HCT116 (cell line): ENCODE measurements at regions not wholly inside any gene's neighbourhood (a gene's known extent, or its start where the extent isn't known, plus 50 kb on each side); places are given as distances from the start of the nearest gene placed in this dataset.

Source experiments
- ATAC-seq: fragments of 200-7000 bp; cut with Tn5 transposase; 2 replicates; pipeline ENCODE4 v1.9.1; 2020; ENCODE audit warnings: mild to moderate bottlenecking, moderate library complexity
- BruUV-seq: library from RNA; stranded (reverse); fragments of 400-500 nt; replicated peaks from 2 replicates; lab custom pipeline; 2021; lab: Mats Ljungman, UMichigan
- CTCF ChIA-PET: fragments of 300-600 bp; sonication (Branson Sonifier 250); formaldehyde crosslinking; loops from one replicate; lab custom pipeline; 2021; ENCODE audit warnings: antibody characterized with exemption; lab: Charles Lee
- POLR2A ChIA-PET: fragments of 300-600, 350-600 bp; sonication (Branson Sonifier 250); formaldehyde crosslinking; loops from one replicate; lab custom pipeline; 2021; ENCODE audit warnings: antibody characterized with exemption; lab: Charles Lee
- RAD21 ChIA-PET, 2 experiments: fragments of 300-600 bp; sonication (Branson Sonifier 250); formaldehyde crosslinking; loops; one replicate each; lab custom pipeline; 2023; ENCODE audit warnings: low total read pairs in 2 of 2; ENCODE audit not compliant: uncharacterized antibody in 2 of 2, unreplicated experiment in 2 of 2, low non-redundant PET in 1 of 2; lab: Charles Lee
- DNase-seq: peaks from one replicate; pipeline ENCODE4 v3.0.0-alpha.2; 2010; ENCODE audit warnings: low read depth, low spot score
- H2AFZ ChIP-seq: fragments of 200-600 bp; shearing (Covaris generic), sonication (generic); 2 replicates; pipeline ENCODE4 v1.6.1; 2017; ENCODE audit warnings: low read depth, mixed run types, mixed read lengths, antibody characterized with exemption, low read length; ENCODE audit not compliant: poor library complexity, severe bottlenecking
- H3K27ac ChIP-seq: 2 replicates; pipeline ENCODE4 v1.5.1; 2012; ENCODE audit warnings: low read depth, low read length
- H3K27me3 ChIP-seq: fragments of 200-600 bp; sonication (generic); 2 replicates; pipeline ENCODE4 v1.6.1; 2016; ENCODE audit warnings: mixed run types, low read length, mixed read lengths; ENCODE audit not compliant: insufficient read depth
- H3K36me3 ChIP-seq, 2 experiments: fragments of 200-500 bp in 1 of 2; fragments of 200-600 bp in 1 of 2; sonication (Bioruptor generic) in 1 of 2; sonication (generic) in 1 of 2; 2 replicates each; pipeline versions ENCODE4 v1.5.1 to v1.6.1; 2014 to 2016; ENCODE audit warnings: low read length in 2 of 2, inconsistent platforms in 1 of 2, mixed read lengths in 1 of 2, mixed run types in 1 of 2; ENCODE audit not compliant: insufficient read depth in 2 of 2, control insufficient read depth in 1 of 2
- H3K4me1 ChIP-seq, 2 experiments: fragments of 200-600 bp in 1 of 2; sonication (generic) in 1 of 2; 2 replicates each; pipeline versions ENCODE4 v1.5.1 to v1.6.1; 2012 to 2017; ENCODE audit warnings: low read length in 2 of 2, inconsistent platforms in 1 of 2, mild to moderate bottlenecking in 1 of 2, mixed read lengths in 1 of 2, mixed run types in 1 of 2, moderate library complexity in 1 of 2; ENCODE audit not compliant: insufficient read depth in 2 of 2, control insufficient read depth in 1 of 2
- H3K4me2 ChIP-seq: fragments of 200-600 bp; sonication (generic); 2 replicates; pipeline ENCODE4 v1.6.1; 2017; ENCODE audit warnings: mixed run types, low read length, mixed read lengths
- H3K4me3 ChIP-seq, 2 experiments: fragments of 200-600 bp in 1 of 2; sonication (generic) in 1 of 2; replicated peaks in 1 of 2; 2 replicates each; pipeline ENCODE4 v1.5.1; 2011 to 2016; ENCODE audit warnings: low read length in 2 of 2, control low read depth in 1 of 2, low read depth in 1 of 2, mild to moderate bottlenecking in 1 of 2, mixed read lengths in 1 of 2, mixed run types in 1 of 2
- H3K79me2 ChIP-seq: fragments of 200-600 bp; sonication (generic); 2 replicates; pipeline ENCODE4 v1.6.1; 2017; ENCODE audit warnings: mild to moderate bottlenecking, mixed run types, low read length, moderate library complexity, mixed read lengths; ENCODE audit not compliant: insufficient read depth
- H3K9ac ChIP-seq: fragments of 200-600 bp; sonication (generic); 2 replicates; pipeline ENCODE4 v1.6.1; 2016; ENCODE audit warnings: low read length, mixed read lengths
- H3K9me2 ChIP-seq: fragments of 200-600 bp; sonication (generic), shearing (Covaris generic); 2 replicates; pipeline ENCODE4 v1.6.1; 2017; ENCODE audit warnings: mixed run types, mild to moderate bottlenecking, moderate library complexity; ENCODE audit not compliant: insufficient read depth
- H3K9me3 ChIP-seq, 2 experiments: fragments of 200-500 bp in 1 of 2; fragments of 200-600 bp in 1 of 2; sonication (Bioruptor generic) in 1 of 2; sonication (generic) in 1 of 2; 2 replicates each; pipeline ENCODE4 v1.6.1; 2014 to 2017; ENCODE audit warnings: low read length in 2 of 2, mixed read lengths in 2 of 2, inconsistent platforms in 1 of 2, low read depth in 1 of 2, mild to moderate bottlenecking in 1 of 2, mixed run types in 1 of 2, moderate library complexity in 1 of 2; ENCODE audit not compliant: control insufficient read depth in 1 of 2, insufficient read depth in 1 of 2
- H4K20me1 ChIP-seq: fragments of 200-600 bp; sonication (generic), shearing (Covaris generic); 2 replicates; pipeline ENCODE4 v1.6.1; 2017; ENCODE audit warnings: mixed run types, mild to moderate bottlenecking, moderate library complexity; ENCODE audit not compliant: insufficient read depth
- ATF3 ChIP-seq: IDR thresholded peaks from 2 replicates; pipeline ENCODE4 v1.6.1; 2012
- CBX3 ChIP-seq: IDR thresholded peaks from 2 replicates; pipeline ENCODE4 v1.6.1; 2012; ENCODE audit warnings: low read depth
- CEBPB ChIP-seq: IDR thresholded peaks from 2 replicates; pipeline ENCODE4 v1.6.1; 2012; ENCODE audit warnings: low read depth
- CTCF ChIP-seq, 3 experiments: fragments of 200-600 bp in 1 of 3; sonication (generic) in 1 of 3; IDR thresholded peaks in 2 of 3; conservative IDR thresholded peaks in 1 of 3; 2 replicates each; pipeline ENCODE4 v1.5.1; 2012 to 2017; ENCODE audit warnings: low read depth in 2 of 3, low read length in 2 of 3, antibody characterized with exemption in 1 of 3, borderline replicate concordance in 1 of 3, control low read depth in 1 of 3, mild to moderate bottlenecking in 1 of 3, mixed read lengths in 1 of 3, mixed run types in 1 of 3, moderate library complexity in 1 of 3; ENCODE audit not compliant: insufficient read depth in 1 of 3
- EGR1 ChIP-seq: IDR thresholded peaks from 2 replicates; pipeline ENCODE4 v1.6.1; 2012; ENCODE audit warnings: low read depth
- ELF1 ChIP-seq: IDR thresholded peaks from 2 replicates; pipeline ENCODE4 v1.6.1; 2012; ENCODE audit warnings: low read depth, borderline replicate concordance
- FOSL1 ChIP-seq: IDR thresholded peaks from 2 replicates; pipeline ENCODE4 v1.6.1; 2012; ENCODE audit warnings: low read depth
- JUND ChIP-seq: IDR thresholded peaks from 2 replicates; pipeline ENCODE4 v1.6.1; 2012
- MAX ChIP-seq: IDR thresholded peaks from 2 replicates; pipeline ENCODE4 v1.6.1; 2012
- POLR2A ChIP-seq: IDR thresholded peaks from 2 replicates; pipeline ENCODE4 v1.7.0; 2011; ENCODE audit warnings: borderline replicate concordance; ENCODE audit not compliant: insufficient read depth, insufficient read length; ENCODE audit errors: extremely low read depth
- POLR2AphosphoS5 ChIP-seq: IDR thresholded peaks from 2 replicates; pipeline ENCODE4 v1.6.1; 2011; ENCODE audit warnings: mild to moderate bottlenecking, low read depth, low read length, moderate library complexity
- SRF ChIP-seq: IDR thresholded peaks from 2 replicates; pipeline ENCODE4 v1.6.1; 2012; ENCODE audit warnings: low read depth
- YY1 ChIP-seq: IDR thresholded peaks from 2 replicates; pipeline ENCODE4 v1.6.1; 2011; ENCODE audit warnings: low read length, low read depth, moderate library complexity, mild to moderate bottlenecking; ENCODE audit not compliant: insufficient replicate concordance; ENCODE audit errors: extremely low read depth
- ZFX ChIP-seq: fragments of 450-650 bp; IDR thresholded peaks from 2 replicates; pipeline ENCODE4 v1.6.1; 2017
- ZNF274 ChIP-seq: fragments of 200-500 bp; sonication (Bioruptor generic); IDR thresholded peaks from 2 replicates; pipeline ENCODE4 v1.6.1; 2014; ENCODE audit warnings: mild to moderate bottlenecking, low read depth, low read length, inconsistent platforms
- intact Hi-C: fragments of 100-400 bp; cut with micrococcal nuclease; formaldehyde crosslinking; loops from 2 replicates; pipeline ENCODE4 v1.10.0; 2022

- H3K79me2 ChIP-seq, result no peaks in the 10 kb centered on the region
- H3K9me2 ChIP-seq, result no peaks in the 10 kb centered on the region
- H3K9me3 ChIP-seq, result peaks cover 4 to 5% of the 10 kb centered on the region in 2 experiments; a peak in 3 of 4 replicates
- RAD21 ChIA-PET, result no interaction called here
- H3K27ac ChIP-seq, result no peak overlapping the region
- no peak overlapping the region for H3K9ac ChIP-seq
- H3K4me2 ChIP-seq, result no peak overlapping the region
- no peaks in the 10 kb centered on the region for H3K4me1 ChIP-seq
- H3K27me3 ChIP-seq, result no peaks in the 10 kb centered on the region
- no peak for TF ChIP-seq CBX3
- TF ChIP-seq JUND, result no peak
- no peak for TF ChIP-seq MAX
- no peak for TF ChIP-seq CEBPB
- no peak for TF ChIP-seq CTCF (IDR thresholded peaks at IDR 0.05 in 2 of 3, conservative IDR thresholded peaks at IDR 0.05 in 1 of 3; ENCODE audit: borderline replicate concordance in 1 of 3, insufficient read depth in 1 of 3, low read depth in 2 of 3, low read length in 2 of 3)
- no peak for TF ChIP-seq ATF3
- TF ChIP-seq ZFX, result no peak
- no peak for TF ChIP-seq EGR1
- TF ChIP-seq POLR2A, result no peak
- TF ChIP-seq POLR2AphosphoS5, result no peak
- TF ChIP-seq ELF1, result no peak
- TF ChIP-seq YY1, result no peak
- no peak for TF ChIP-seq SRF
- TF ChIP-seq FOSL1, result no peak
- no peak for TF ChIP-seq ZNF274
- TF ChIP-seq, all 23 proteins: peak for 0
- ChIA-PET CTCF (no interaction called here), POLR2A (no interaction called here)
- intact Hi-C loops, result no loop called here
- H2AFZ ChIP-seq, result no peak overlapping the region
- BruUV-seq, result no TSS peak
- DNase-seq, result no peak
- H4K20me1 ChIP-seq, result no peaks in the 10 kb centered on the region
- no peak for ATAC-seq
- no peak overlapping the region for H3K4me3 ChIP-seq
- H3K36me3 ChIP-seq, result no peaks in the 10 kb centered on the region
Measured at GRCh38 chr12:17304503-17305347, 698.8 kb upstream of the LMO3 start.
